K562 (cell line): ENCODE measurements at regions not wholly inside any gene's neighbourhood (a gene's known extent, or its start where the extent isn't known, plus 50 kb on each side); places are given as distances from the start of the nearest gene placed in this dataset.

Experiments
- CHD2 ChIP-seq: IDR thresholded peaks from 2 replicates; pipeline ENCODE4 v1.6.1; 2011; ENCODE audit warnings: low read depth, low read length
- CTCF ChIP-seq, 3 experiments: IDR thresholded peaks in 2 of 3; conservative IDR thresholded peaks in 1 of 3; 2 replicates each; pipeline ENCODE4 v1.5.1; 2011 to 2012; ENCODE audit warnings: low read length in 3 of 3, mild to moderate bottlenecking in 3 of 3, control low read depth in 2 of 3, improper control_type of control experiment in 1 of 3, inconsistent platforms in 1 of 3, low read depth in 1 of 3, mixed read lengths in 1 of 3, moderate library complexity in 1 of 3; ENCODE audit not compliant: insufficient read depth in 2 of 3
- E2F4 ChIP-seq: sonication (generic); formaldehyde crosslinking; IDR thresholded peaks from 2 replicates; pipeline ENCODE4 v1.8.0; 2022; ENCODE audit warnings: mild to moderate bottlenecking, low read depth, missing genetic modification reagents
- NFRKB ChIP-seq: fragments of 450-650 bp; IDR thresholded peaks from 2 replicates; pipeline ENCODE4 v1.6.1; 2016; ENCODE audit warnings: low read depth
- ZNF12 ChIP-seq: sonication (generic); formaldehyde crosslinking; IDR thresholded peaks from 2 replicates; pipeline ENCODE4 v1.4.0; 2020; ENCODE audit warnings: mild to moderate bottlenecking, missing genetic modification reagents

GRCh38 chr5:136892000-136892399 lies 526.7 kb upstream of the TRPC7 start:
- TF ChIP-seq E2F4 (CRISPR knock-in tag) (no peak), CHD2 (no peak), CTCF (IDR thresholded peaks at IDR 0.05 in 2 of 3, conservative IDR thresholded peaks at IDR 0.05 in 1 of 3; ENCODE audit: insufficient read depth in 2 of 3, low read depth in 1 of 3, low read length in 3 of 3) (no peak), NFRKB (no peak), ZNF12 (CRISPR knock-in tag) (no peak)
